Mesothelial cell of epicardium (in vitro differentiated cells): ENCODE measurements at regions not wholly inside any gene's neighbourhood (a gene's known extent, or its start where the extent isn't known, plus 50 kb on each side); places are given as distances from the start of the nearest gene placed in this dataset.

Experiments used
- DNase-seq, 2 experiments: peaks; one replicate each; pipeline ENCODE4 v3.0.0; 2021; ENCODE audit warnings: low spot score in 2 of 2; ENCODE audit not compliant: unreplicated experiment in 2 of 2
- H3K27ac Mint-ChIP-seq: 2 replicates; pipeline ENCODE4 v1.8.0; 2021; ENCODE audit warnings: mixed read lengths
- H3K27me3 Mint-ChIP-seq: 2 replicates; pipeline ENCODE4 v1.8.0; 2021; ENCODE audit warnings: low read depth, mixed read lengths
- H3K36me3 Mint-ChIP-seq: 2 replicates; pipeline ENCODE4 v1.8.0; 2021; ENCODE audit warnings: mixed read lengths
- H3K4me1 Mint-ChIP-seq: 2 replicates; pipeline ENCODE4 v1.8.0; 2021; ENCODE audit warnings: mixed read lengths
- H3K4me3 Mint-ChIP-seq: 2 replicates; pipeline ENCODE4 v1.8.0; 2021; ENCODE audit warnings: mild to moderate bottlenecking, moderate library complexity, mixed read lengths
- H3K9me3 Mint-ChIP-seq: 2 replicates; pipeline ENCODE4 v1.8.0; 2021; ENCODE audit warnings: mixed read lengths
- CTCF ChIP-seq: fragments of 200-600 bp; sonication (generic); IDR thresholded peaks from one replicate; pipeline ENCODE4 v1.5.0; 2021; ENCODE audit warnings: antibody characterized with exemption; ENCODE audit not compliant: unreplicated experiment

- H3K36me3 Mint-ChIP-seq: no peaks in the 10 kb centered on the region
- H3K4me3 Mint-ChIP-seq: no peak overlapping the region
- DNase-seq: no peak
- H3K9me3 Mint-ChIP-seq: no peaks in the 10 kb centered on the region
- peaks cover 4% of the 10 kb centered on the region for H3K27me3 Mint-ChIP-seq
- H3K4me1 Mint-ChIP-seq: no peaks in the 10 kb centered on the region
- H3K27ac Mint-ChIP-seq: no peak overlapping the region
- no peak for TF ChIP-seq CTCF
These were observed 462.9 kb upstream of the JAG1 start for GRCh38 chr20:11136691-11137090.

- Mint-ChIP-seq H3K27ac (no peak overlapping the region), H3K36me3 (no peaks in the 10 kb centered on the region), H3K9me3 (no peaks in the 10 kb centered on the region), H3K4me3 (no peak overlapping the region), H3K4me1 (no peaks in the 10 kb centered on the region), H3K27me3 (peaks cover 10% of the 10 kb centered on the region)
- no peak for TF ChIP-seq CTCF
- no peak for DNase-seq
These were observed 463.9 kb upstream of the JAG1 start for GRCh38 chr20:11137688-11138087.

GRCh38 chr20:11140359-11140758 lies 466.6 kb upstream of the JAG1 start:
- H3K27me3 Mint-ChIP-seq: peaks cover 13% of the 10 kb centered on the region
- no peaks in the 10 kb centered on the region for H3K36me3 Mint-ChIP-seq
- H3K4me1 Mint-ChIP-seq: peaks cover 4% of the 10 kb centered on the region
- H3K27ac Mint-ChIP-seq: no peak overlapping the region
- no peak for DNase-seq
- no peak overlapping the region for H3K4me3 Mint-ChIP-seq
- H3K9me3 Mint-ChIP-seq: no peaks in the 10 kb centered on the region
- TF ChIP-seq CTCF: no peak

- peaks cover 10% of the 10 kb centered on the region for H3K27me3 Mint-ChIP-seq
- H3K27ac Mint-ChIP-seq: no peak overlapping the region
- TF ChIP-seq CTCF: no peak
- no peaks in the 10 kb centered on the region for H3K9me3 Mint-ChIP-seq
- DNase-seq: no peak
- no peaks in the 10 kb centered on the region for H3K36me3 Mint-ChIP-seq
- H3K4me1 Mint-ChIP-seq: peaks cover 4% of the 10 kb centered on the region
- no peak overlapping the region for H3K4me3 Mint-ChIP-seq
These were observed 469.7 kb upstream of the JAG1 start for GRCh38 chr20:11143481-11143880.

GRCh38 chr20:11144114-11144950 lies 470.5 kb upstream of the JAG1 start:
- H3K27me3 Mint-ChIP-seq: peaks cover 10% of the 10 kb centered on the region
- H3K9me3 Mint-ChIP-seq: no peaks in the 10 kb centered on the region
- H3K4me1 Mint-ChIP-seq: peaks cover 4% of the 10 kb centered on the region
- no peak for DNase-seq
- H3K4me3 Mint-ChIP-seq: no peak overlapping the region
- no peak overlapping the region for H3K27ac Mint-ChIP-seq
- TF ChIP-seq CTCF: no peak
- no peaks in the 10 kb centered on the region for H3K36me3 Mint-ChIP-seq

GRCh38 chr20:11145616-11146015 lies 471.8 kb upstream of the JAG1 start:
- TF ChIP-seq CTCF: no peak
- no peak overlapping the region for H3K4me3 Mint-ChIP-seq

More at GRCh38 chr20:11145616-11146015, 471.8 kb upstream of the JAG1 start:
- Mint-ChIP-seq H3K27ac (no peak overlapping the region), H3K9me3 (no peaks in the 10 kb centered on the region), H3K27me3 (peaks cover 10% of the 10 kb centered on the region), H3K36me3 (no peaks in the 10 kb centered on the region), H3K4me1 (peaks cover 4% of the 10 kb centered on the region)
- no peak for DNase-seq
